ENCODE measurements at regions not wholly inside any gene's neighbourhood (a gene's known extent, or its start where the extent isn't known, plus 50 kb on each side); places are given as distances from the start of the nearest gene placed in this dataset.
"Not testable (repeated sequence)": the region's sequence is repeated elsewhere in the genome, so short reads cannot be mapped to it uniquely, and the experiment has no call there.

GRCh38 chr15:59894835-59895234 is 109.3 kb upstream of the FOXB1 start:
- no peak for DNase-seq

GRCh38 chr15:59892985-59893384 is 111.1 kb upstream of the FOXB1 start:
- DNase-seq: no peak

GRCh38 chr15:59887870-59888269 is 116.2 kb upstream of the FOXB1 start:
- not testable (repeated sequence) for DNase-seq

GRCh38 chr15:59887211-59887610 is 116.9 kb upstream of the FOXB1 start:
- no peak for DNase-seq

- DNase-seq: no peak
Measured at GRCh38 chr15:59886441-59886840, 117.7 kb upstream of the FOXB1 start.

- DNase-seq: no peak
Measured at GRCh38 chr15:59885832-59886231, 118.3 kb upstream of the FOXB1 start.

GRCh38 chr15:59879506-59880265 is 124.4 kb upstream of the FOXB1 start:
- DNase-seq: no peak

- no peak for DNase-seq
Measured at GRCh38 chr15:59876140-59876539, 128.0 kb upstream of the FOXB1 start.

- no peak for DNase-seq
Measured at GRCh38 chr15:59873644-59874272, 130.4 kb upstream of the FOXB1 start.

- DNase-seq: no peak
Measured at GRCh38 chr15:59867086-59867855, 136.8 kb upstream of the FOXB1 start.

GRCh38 chr15:59866642-59867041 is 137.5 kb upstream of the FOXB1 start:
- DNase-seq: no peak

- DNase-seq: no peak
Measured at GRCh38 chr15:59862191-59863155, 141.6 kb upstream of the FOXB1 start.

GRCh38 chr15:59847968-59848367 is 156.1 kb upstream of the FOXB1 start:
- no peak for DNase-seq

GRCh38 chr15:59845942-59846499 is 156.9 kb upstream of the BNIP2 start:
- DNase-seq: no peak

GRCh38 chr15:59843609-59844008 is 154.5 kb upstream of the BNIP2 start:
- no peak for DNase-seq

- no peak for DNase-seq
Measured at GRCh38 chr15:59841036-59841435, 151.9 kb upstream of the BNIP2 start.

- DNase-seq: no peak
Measured at GRCh38 chr15:59839906-59840305, 150.8 kb upstream of the BNIP2 start.

GRCh38 chr15:59838900-59839299 is 149.8 kb upstream of the BNIP2 start:
- no peak for DNase-seq

GRCh38 chr15:59835776-59836175 is 146.7 kb upstream of the BNIP2 start:
- no peak for DNase-seq

- DNase-seq: no peak
Measured at GRCh38 chr15:59834528-59834927, 145.4 kb upstream of the BNIP2 start.

- no peak for DNase-seq
Measured at GRCh38 chr15:59833366-59833765, 144.2 kb upstream of the BNIP2 start.

- no peak for DNase-seq
Measured at GRCh38 chr15:59830873-59831272, 141.8 kb upstream of the BNIP2 start.
